Trophoblast cell (in vitro differentiated cells and primary cell): ENCODE measurements at regions not wholly inside any gene's neighbourhood (a gene's known extent, or its start where the extent isn't known, plus 50 kb on each side); places are given as distances from the start of the nearest gene placed in this dataset.

Experiments used
- DNase-seq, 2 donors: peaks; one replicate each; pipeline ENCODE4 v3.0.0-alpha.2; 2016
- H2AFZ ChIP-seq: 2 replicates; pipeline ENCODE4 v1.6.1; 2013; ENCODE audit warnings: low read length, moderate library complexity, mild to moderate bottlenecking; ENCODE audit not compliant: insufficient read depth, poor library complexity
- H2AK5ac ChIP-seq: 2 replicates; pipeline ENCODE4 v1.6.1; 2013; ENCODE audit warnings: mild to moderate bottlenecking, low read length
- H2BK120ac ChIP-seq: 2 replicates; pipeline ENCODE4 v1.6.1; 2013; ENCODE audit warnings: low read length, mild to moderate bottlenecking, moderate library complexity; ENCODE audit not compliant: insufficient read depth, poor library complexity
- H2BK12ac ChIP-seq: 2 replicates; pipeline ENCODE4 v1.6.1; 2013; ENCODE audit warnings: mild to moderate bottlenecking, low read length, moderate library complexity
- H2BK5ac ChIP-seq: 2 replicates; pipeline ENCODE4 v1.6.1; 2013; ENCODE audit warnings: low read length, low read depth, moderate library complexity, mild to moderate bottlenecking; ENCODE audit not compliant: poor library complexity
- H3K14ac ChIP-seq: 2 replicates; pipeline ENCODE4 v1.6.1; 2013; ENCODE audit warnings: mild to moderate bottlenecking, low read length
- H3K18ac ChIP-seq: 2 replicates; pipeline ENCODE4 v1.6.1; 2013; ENCODE audit warnings: mild to moderate bottlenecking, low read length
- H3K23ac ChIP-seq: 2 replicates; pipeline ENCODE4 v1.6.1; 2013; ENCODE audit warnings: low read length
- H3K27ac ChIP-seq: 2 replicates; pipeline ENCODE4 v1.5.1; 2013; ENCODE audit warnings: low read depth, mild to moderate bottlenecking, inconsistent platforms, low read length, moderate library complexity
- H3K27me3 ChIP-seq: 2 replicates; pipeline ENCODE4 v1.6.1; 2013; ENCODE audit warnings: inconsistent platforms, mild to moderate bottlenecking, low read length, moderate library complexity; ENCODE audit not compliant: insufficient read depth
- H3K36me3 ChIP-seq, 2 experiments: 1 replicate in 1 of 2; 2 replicates in 1 of 2; pipeline ENCODE4 v1.6.1; 2013; ENCODE audit warnings: low read length in 2 of 2, mild to moderate bottlenecking in 2 of 2, moderate library complexity in 1 of 2; ENCODE audit not compliant: insufficient read depth in 2 of 2, control insufficient read depth in 1 of 2
- H3K4ac ChIP-seq: 2 replicates; pipeline ENCODE4 v1.6.1; 2013; ENCODE audit warnings: low read depth, mild to moderate bottlenecking, low read length, moderate library complexity
- H3K4me1 ChIP-seq, 2 experiments: 1 replicate in 1 of 2; 2 replicates in 1 of 2; pipeline ENCODE4 v1.6.1; 2013; ENCODE audit warnings: low read length in 2 of 2, mild to moderate bottlenecking in 2 of 2, moderate library complexity in 1 of 2; ENCODE audit not compliant: insufficient read depth in 2 of 2, control insufficient read depth in 1 of 2
- H3K4me2 ChIP-seq: 2 replicates; pipeline ENCODE4 v1.6.1; 2013; ENCODE audit warnings: inconsistent platforms, mild to moderate bottlenecking, low read length, moderate library complexity
- H3K4me3 ChIP-seq: 2 replicates; pipeline ENCODE4 v1.5.1; 2013; ENCODE audit warnings: mild to moderate bottlenecking, low read depth, low read length, inconsistent platforms
- H3K79me1 ChIP-seq: one replicate; pipeline ENCODE4 v1.6.1; 2013; ENCODE audit warnings: low read length
- H3K79me2 ChIP-seq: 2 replicates; pipeline ENCODE4 v1.6.1; 2013; ENCODE audit warnings: low read length, mild to moderate bottlenecking; ENCODE audit not compliant: control insufficient read depth, insufficient read depth, poor library complexity
- H3K9ac ChIP-seq: 2 replicates; pipeline ENCODE4 v1.6.1; 2013; ENCODE audit warnings: mild to moderate bottlenecking, low read length
- H3K9me3 ChIP-seq: 2 replicates; pipeline ENCODE4 v1.6.1; 2013; ENCODE audit warnings: low read depth, mild to moderate bottlenecking, control low read depth, inconsistent platforms, low read length; ENCODE audit not compliant: insufficient read depth
- H4K12ac ChIP-seq: 2 replicates; pipeline ENCODE4 v1.6.1; 2013; ENCODE audit warnings: low read depth, mild to moderate bottlenecking, low read length, moderate library complexity
- H4K8ac ChIP-seq: 2 replicates; pipeline ENCODE4 v1.6.1; 2013; ENCODE audit warnings: low read depth, mild to moderate bottlenecking, low read length, moderate library complexity
- H4K91ac ChIP-seq: one replicate; pipeline ENCODE4 v1.6.1; 2013; ENCODE audit warnings: low read depth, mild to moderate bottlenecking, low read length, moderate library complexity
- WGBS: extraction: QIAGEN DNeasy Blood & Tissue Kit; methylation state at CpG from one replicate; pipeline ENCODE4 v1.1.7; 2013; ENCODE audit warnings: missing lambda C conversion rate; ENCODE audit not compliant: insufficient read length, insufficient coverage; ENCODE audit errors: extremely low coverage; 5-methylcytosine and 5-hydroxymethylcytosine counted together

DNA sequence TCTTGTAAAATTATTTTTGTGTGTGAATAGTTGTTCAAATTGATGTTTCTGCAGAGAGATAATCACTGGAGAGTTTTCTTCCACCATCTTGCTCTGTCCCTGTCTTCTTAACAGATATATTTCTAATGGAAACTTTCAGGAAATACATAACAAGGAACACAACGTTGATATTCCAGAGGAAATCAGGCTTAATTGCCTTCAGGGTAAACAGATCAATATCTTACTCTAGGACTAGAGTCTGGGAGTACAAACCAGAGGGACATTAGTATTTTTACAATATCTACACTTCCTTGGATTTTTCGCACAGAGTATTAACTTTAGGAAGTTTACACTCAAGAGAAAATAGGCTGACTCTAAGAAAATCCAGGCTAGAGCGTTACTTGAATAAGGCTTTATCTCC, 159.1 kb downstream of the PFKFB3 start:
- no CpG with 5 or more reads among the region's 3 CpGs for WGBS
- Histone ChIP-seq H3K79me2 (no peaks in the 10 kb centered on the region), H3K4ac (no peak overlapping the region), H3K27ac (no peak overlapping the region), H3K4me2 (no peak overlapping the region), H2BK5ac (no peak overlapping the region), H3K9ac (no peak overlapping the region), H3K18ac (no peak overlapping the region), H3K4me3 (no peak overlapping the region), H3K23ac (no peak overlapping the region), H3K27me3 (no peaks in the 10 kb centered on the region), H2BK12ac (no peak overlapping the region), H3K14ac (no peak overlapping the region), H3K79me1 (no peaks in the 10 kb centered on the region), H2AK5ac (no peak overlapping the region), H2BK120ac (no peak overlapping the region), H2AFZ (no peak overlapping the region), H3K9me3 (no peaks in the 10 kb centered on the region), H4K12ac (no peak overlapping the region), H4K8ac (no peak overlapping the region), H4K91ac (no peak overlapping the region), H3K36me3 (peaks cover 0 to 2% of the 10 kb centered on the region in 2 experiments), H3K4me1 (peaks cover 0 to 1% of the 10 kb centered on the region in 2 experiments)
- no peak for DNase-seq

DNA sequence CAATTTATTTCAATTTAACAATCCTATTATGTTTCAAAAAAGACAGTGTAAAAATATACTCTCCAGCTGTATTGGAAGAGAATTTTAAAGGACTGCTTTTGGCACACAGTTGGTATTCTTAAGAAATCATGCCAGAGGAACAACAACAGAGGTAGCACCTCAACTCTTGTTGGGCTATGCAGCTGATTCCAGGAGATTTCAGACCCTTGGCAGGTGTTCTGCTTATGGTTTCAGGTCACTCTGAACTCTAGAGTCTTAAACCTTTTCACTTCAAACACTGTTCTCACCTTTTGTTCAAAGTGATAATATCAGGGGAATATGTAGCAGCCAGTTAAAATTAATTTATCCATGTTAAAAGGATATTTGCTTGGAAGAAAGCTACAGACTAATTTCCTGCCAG, 160.1 kb downstream of the PFKFB3 start:
- Histone ChIP-seq H2BK12ac (no peak overlapping the region), H3K23ac (no peak overlapping the region), H3K4me3 (no peak overlapping the region), H4K91ac (no peak overlapping the region), H3K4me1 (peaks cover 0 to 1% of the 10 kb centered on the region in 2 experiments), H4K12ac (no peak overlapping the region), H3K4me2 (no peak overlapping the region), H3K36me3 (peaks cover 0 to 2% of the 10 kb centered on the region in 2 experiments), H2BK5ac (no peak overlapping the region), H3K4ac (no peak overlapping the region), H3K79me1 (no peaks in the 10 kb centered on the region), H2AFZ (no peak overlapping the region), H2AK5ac (no peak overlapping the region), H3K79me2 (no peaks in the 10 kb centered on the region), H3K9ac (no peak overlapping the region), H3K18ac (no peak overlapping the region), H3K27me3 (no peaks in the 10 kb centered on the region), H3K27ac (no peak overlapping the region), H3K9me3 (no peaks in the 10 kb centered on the region), H2BK120ac (no peak overlapping the region), H4K8ac (no peak overlapping the region), H3K14ac (no peak overlapping the region)
- DNase-seq = no peak

DNA sequence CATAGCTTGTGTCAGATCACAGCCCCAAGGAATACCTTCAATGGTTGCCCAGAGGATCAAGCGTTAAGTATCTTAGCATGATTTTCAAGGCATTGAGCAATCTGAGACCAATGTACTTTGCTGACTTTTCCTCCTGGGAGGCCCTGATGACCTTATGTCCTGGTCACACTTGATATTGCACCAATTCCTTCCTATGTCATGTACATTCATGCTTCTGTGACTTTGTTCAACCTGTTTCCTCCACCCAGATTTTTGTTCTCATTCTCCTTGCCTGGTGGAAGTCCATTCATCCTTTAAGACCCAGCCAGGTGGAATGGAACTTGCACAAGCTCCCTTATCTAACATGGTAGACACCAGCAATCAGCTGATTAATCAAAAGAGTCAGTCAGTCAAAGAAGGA, 160.8 kb downstream of the PFKFB3 start:
- Histone ChIP-seq H3K18ac (no peak overlapping the region), H3K4ac (no peak overlapping the region), H3K79me1 (no peaks in the 10 kb centered on the region), H3K9ac (no peak overlapping the region), H4K12ac (no peak overlapping the region), H2BK5ac (no peak overlapping the region), H3K27ac (no peak overlapping the region), H3K4me3 (no peak overlapping the region), H3K79me2 (no peaks in the 10 kb centered on the region), H3K36me3 (peaks cover 0 to 2% of the 10 kb centered on the region in 2 experiments), H3K9me3 (no peaks in the 10 kb centered on the region), H4K91ac (no peak overlapping the region), H3K14ac (no peak overlapping the region), H4K8ac (no peak overlapping the region), H2AFZ (no peak overlapping the region), H3K4me2 (no peak overlapping the region), H2BK120ac (no peak overlapping the region), H3K23ac (no peak overlapping the region), H2BK12ac (no peak overlapping the region), H3K27me3 (no peaks in the 10 kb centered on the region), H3K4me1 (peaks cover 0 to 1% of the 10 kb centered on the region in 2 experiments), H2AK5ac (no peak overlapping the region)
- WGBS = no CpG with 5 or more reads among the region's 1 CpG
- peak in 1 of 2 donors; percentile 47 for DNase-seq

- no peaks in the 10 kb centered on the region for H3K79me1 ChIP-seq
- H3K27ac ChIP-seq = no peak overlapping the region
- no peak overlapping the region for H3K9ac ChIP-seq
- no peak overlapping the region for H3K23ac ChIP-seq
- no peaks in the 10 kb centered on the region for H3K79me2 ChIP-seq
- H3K14ac ChIP-seq = no peak overlapping the region
- H3K9me3 ChIP-seq = no peaks in the 10 kb centered on the region
- H3K4me3 ChIP-seq = no peak overlapping the region
- H3K27me3 ChIP-seq = no peaks in the 10 kb centered on the region
- no peak overlapping the region for H4K12ac ChIP-seq
- no CpG with 5 or more reads among the region's 2 CpGs for WGBS
- no peak overlapping the region for H2BK12ac ChIP-seq
- H3K4ac ChIP-seq = no peak overlapping the region
- H3K4me2 ChIP-seq = no peak overlapping the region
- H2BK120ac ChIP-seq = no peak overlapping the region
- no peak overlapping the region for H3K18ac ChIP-seq
- no peak overlapping the region for H4K91ac ChIP-seq
- no peak overlapping the region for H4K8ac ChIP-seq
- peaks cover 0 to 1% of the 10 kb centered on the region in 2 experiments for H3K4me1 ChIP-seq
- no peak for DNase-seq
- no peak overlapping the region for H2AK5ac ChIP-seq
- no peak overlapping the region for H2AFZ ChIP-seq
- peaks cover 0 to 2% of the 10 kb centered on the region in 2 experiments for H3K36me3 ChIP-seq
- H2BK5ac ChIP-seq = no peak overlapping the region
Observed at GRCh38 chr10:6364283-6364682, 161.6 kb downstream of the PFKFB3 start.
